Mesendoderm (in vitro differentiated cells): ENCODE measurements at regions not wholly inside any gene's neighbourhood (a gene's known extent, or its start where the extent isn't known, plus 50 kb on each side); places are given as distances from the start of the nearest gene placed in this dataset.

Source experiments
- DNase-seq: peaks from one replicate; pipeline ENCODE4 v3.0.0; 2013
- H2AK5ac ChIP-seq: 2 replicates; pipeline ENCODE4 v1.6.1; 2013; ENCODE audit warnings: low read length, inconsistent platforms
- H2BK120ac ChIP-seq: 2 replicates; pipeline ENCODE4 v1.6.1; 2013; ENCODE audit warnings: low read depth, mild to moderate bottlenecking, low read length, moderate library complexity, mixed read lengths
- H2BK15ac ChIP-seq: replicated peaks from 2 replicates; pipeline ENCODE4 v1.6.1; 2013; ENCODE audit warnings: low read depth, mild to moderate bottlenecking, moderate library complexity
- H2BK5ac ChIP-seq: 2 replicates; pipeline ENCODE4 v1.6.1; 2013; ENCODE audit warnings: low read length, inconsistent platforms
- H3K18ac ChIP-seq: 2 replicates; pipeline ENCODE4 v1.6.1; 2013; ENCODE audit warnings: mild to moderate bottlenecking, low read length, mixed read lengths
- H3K23ac ChIP-seq: one replicate; pipeline ENCODE4 v1.6.1; 2013; ENCODE audit warnings: low read length
- H3K27ac ChIP-seq: 2 replicates; pipeline ENCODE4 v1.5.1; 2013; ENCODE audit warnings: low read depth, mild to moderate bottlenecking, inconsistent platforms, low read length, moderate library complexity
- H3K27me3 ChIP-seq: 2 replicates; pipeline ENCODE4 v1.6.1; 2013; ENCODE audit warnings: low read length, control low read depth, mild to moderate bottlenecking, inconsistent platforms; ENCODE audit not compliant: insufficient read depth, poor library complexity
- H3K36me3 ChIP-seq: 2 replicates; pipeline ENCODE4 v1.6.1; 2013; ENCODE audit warnings: low read length, inconsistent platforms; ENCODE audit not compliant: control insufficient read depth, insufficient read depth
- H3K4ac ChIP-seq: one replicate; pipeline ENCODE4 v1.6.1; 2013; ENCODE audit warnings: low read depth, mild to moderate bottlenecking, low read length, moderate library complexity
- H3K4me1 ChIP-seq: 2 replicates; pipeline ENCODE4 v1.6.1; 2013; ENCODE audit warnings: low read depth, low read length, inconsistent platforms; ENCODE audit not compliant: control insufficient read depth
- H3K4me2 ChIP-seq: 2 replicates; pipeline ENCODE4 v1.6.1; 2013; ENCODE audit warnings: low read length
- H3K4me3 ChIP-seq: 2 replicates; pipeline ENCODE4 v1.5.1; 2013; ENCODE audit warnings: mild to moderate bottlenecking, low read length
- H3K56ac ChIP-seq: one replicate; pipeline ENCODE4 v1.6.1; 2013; ENCODE audit warnings: low read length
- H3K79me1 ChIP-seq: 2 replicates; pipeline ENCODE4 v1.6.1; 2013; ENCODE audit warnings: low read length, inconsistent platforms
- H3K79me2 ChIP-seq: 2 replicates; pipeline ENCODE4 v1.6.1; 2013; ENCODE audit warnings: mild to moderate bottlenecking, low read length; ENCODE audit not compliant: control insufficient read depth, insufficient read depth
- H3K9ac ChIP-seq: 2 replicates; pipeline ENCODE4 v1.6.1; 2013; ENCODE audit warnings: low read length, inconsistent platforms
- H4K5ac ChIP-seq: one replicate; pipeline ENCODE4 v1.6.1; 2013; ENCODE audit warnings: low read length
- H4K8ac ChIP-seq: one replicate; pipeline ENCODE4 v1.6.1; 2013; ENCODE audit warnings: low read depth, mild to moderate bottlenecking, control low read depth, low read length, moderate library complexity
- WGBS: extraction: QIAGEN DNeasy Blood & Tissue Kit; methylation state at CpG from one replicate; pipeline ENCODE4 v1.1.7; 2013; ENCODE audit warnings: low lambda C conversion rate, missing lambda C conversion rate; ENCODE audit not compliant: insufficient coverage; ENCODE audit errors: extremely low coverage; 5-methylcytosine and 5-hydroxymethylcytosine counted together

- Histone ChIP-seq H2AK5ac (no peak overlapping the region), H3K23ac (no peak overlapping the region), H3K36me3 (no peaks in the 10 kb centered on the region), H3K56ac (no peak overlapping the region), H3K27me3 (no peaks in the 10 kb centered on the region), H3K9ac (no peak overlapping the region), H3K4me1 (no peaks in the 10 kb centered on the region), H2BK120ac (no peak overlapping the region), H3K79me1 (no peaks in the 10 kb centered on the region), H4K8ac (no peak overlapping the region), H3K27ac (no peak overlapping the region), H3K4ac (no peak overlapping the region), H3K4me3 (no peak overlapping the region), H2BK5ac (no peak overlapping the region), H2BK15ac (no peak overlapping the region), H4K5ac (no peak overlapping the region), H3K79me2 (no peaks in the 10 kb centered on the region), H3K18ac (no peak overlapping the region), H3K4me2 (no peak overlapping the region)
- WGBS = no CpG with 5 or more reads among the region's 5 CpGs
- no peak for DNase-seq
Measured at GRCh38 chr11:45368697-45369096, 82.6 kb upstream of the SYT13 start.

- Histone ChIP-seq H3K4me1 (no peaks in the 10 kb centered on the region), H2AK5ac (no peak overlapping the region), H2BK5ac (no peak overlapping the region), H3K56ac (no peak overlapping the region), H3K9ac (no peak overlapping the region), H2BK15ac (no peak overlapping the region), H3K4ac (no peak overlapping the region), H3K4me3 (no peak overlapping the region), H3K4me2 (no peak overlapping the region), H4K8ac (no peak overlapping the region), H4K5ac (no peak overlapping the region), H3K27ac (no peak overlapping the region), H3K79me1 (no peaks in the 10 kb centered on the region), H3K27me3 (no peaks in the 10 kb centered on the region), H3K36me3 (no peaks in the 10 kb centered on the region), H3K79me2 (no peaks in the 10 kb centered on the region), H3K23ac (no peak overlapping the region), H3K18ac (no peak overlapping the region), H2BK120ac (no peak overlapping the region)
- no peak for DNase-seq
- WGBS = no CpG with 5 or more reads among the region's 7 CpGs
Measured at GRCh38 chr11:45366619-45367190, 80.6 kb upstream of the SYT13 start.

DNA sequence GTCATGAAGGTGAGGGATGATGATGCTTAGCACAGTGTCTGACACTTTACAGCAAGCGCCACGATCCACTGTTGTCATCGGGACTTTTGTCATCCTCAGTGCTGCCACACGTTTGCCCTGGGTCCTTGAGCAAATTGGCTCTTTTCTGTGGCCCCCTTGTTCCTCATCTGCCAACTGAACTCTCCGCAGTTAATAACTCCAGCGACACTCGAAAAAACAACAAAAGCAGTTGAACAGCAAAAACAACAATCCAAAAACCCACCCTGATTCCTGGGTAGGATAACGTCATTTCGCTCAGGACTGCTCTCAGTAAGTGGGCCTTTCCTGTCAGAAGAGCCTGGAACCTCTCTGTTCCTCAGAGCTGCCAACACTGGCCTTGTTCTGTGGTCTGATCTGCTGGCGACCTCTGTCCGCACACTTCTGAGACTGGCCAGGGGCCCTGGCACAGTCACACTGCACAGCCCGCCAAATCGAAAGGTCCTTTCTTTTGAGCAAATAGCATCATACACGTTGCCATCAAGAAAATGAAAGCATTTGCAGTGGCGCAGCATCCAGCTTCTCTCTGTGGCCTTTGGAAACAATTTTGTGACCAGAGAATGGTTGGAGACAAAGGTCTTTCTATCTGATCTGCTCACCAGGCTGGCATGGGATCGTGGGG, 79.9 kb upstream of the SYT13 start:
- Histone ChIP-seq H3K23ac (no peak overlapping the region), H2AK5ac (no peak overlapping the region), H3K27me3 (no peaks in the 10 kb centered on the region), H2BK120ac (no peak overlapping the region), H3K4ac (no peak overlapping the region), H3K9ac (no peak overlapping the region), H2BK5ac (no peak overlapping the region), H3K79me2 (no peaks in the 10 kb centered on the region), H3K36me3 (no peaks in the 10 kb centered on the region), H3K4me3 (no peak overlapping the region), H4K5ac (no peak overlapping the region), H3K27ac (no peak overlapping the region), H2BK15ac (no peak overlapping the region), H3K18ac (no peak overlapping the region), H3K79me1 (no peaks in the 10 kb centered on the region), H3K4me2 (no peak overlapping the region), H3K56ac (no peak overlapping the region), H4K8ac (no peak overlapping the region), H3K4me1 (no peaks in the 10 kb centered on the region)
- no CpG with 5 or more reads among the region's 16 CpGs for WGBS
- no peak for DNase-seq

DNA sequence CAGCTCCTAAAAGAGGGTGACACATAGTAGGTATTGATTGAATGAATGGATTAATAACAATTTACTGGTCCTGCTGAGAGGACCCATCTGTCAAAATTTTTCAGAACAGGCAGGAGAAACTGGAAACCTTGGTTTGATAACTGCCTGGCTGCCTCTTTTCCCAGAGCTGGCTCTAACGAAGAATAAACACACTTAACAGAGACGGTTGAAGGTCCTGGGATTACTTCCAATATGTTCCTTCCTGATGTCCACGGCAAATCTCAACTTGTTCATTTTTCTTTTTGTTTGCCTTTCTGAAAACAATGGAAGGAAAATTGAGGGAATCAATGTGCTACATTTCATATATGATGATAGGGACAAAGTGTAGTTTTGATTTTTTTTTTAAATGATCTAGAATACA, 76.5 kb upstream of the SYT13 start:
- Histone ChIP-seq H3K4me1 (no peaks in the 10 kb centered on the region), H3K4me3 (no peak overlapping the region), H3K4ac (no peak overlapping the region), H3K79me2 (no peaks in the 10 kb centered on the region), H2BK15ac (no peak overlapping the region), H4K8ac (no peak overlapping the region), H3K27ac (no peak overlapping the region), H3K9ac (no peak overlapping the region), H3K18ac (no peak overlapping the region), H3K56ac (no peak overlapping the region), H3K36me3 (no peaks in the 10 kb centered on the region), H2BK120ac (no peak overlapping the region), H2BK5ac (no peak overlapping the region), H3K4me2 (no peak overlapping the region), H2AK5ac (no peak overlapping the region), H3K23ac (no peak overlapping the region), H3K27me3 (no peaks in the 10 kb centered on the region), H3K79me1 (no peaks in the 10 kb centered on the region), H4K5ac (no peak overlapping the region)
- WGBS = no CpG with 5 or more reads among the region's 3 CpGs
- no peak for DNase-seq

DNA sequence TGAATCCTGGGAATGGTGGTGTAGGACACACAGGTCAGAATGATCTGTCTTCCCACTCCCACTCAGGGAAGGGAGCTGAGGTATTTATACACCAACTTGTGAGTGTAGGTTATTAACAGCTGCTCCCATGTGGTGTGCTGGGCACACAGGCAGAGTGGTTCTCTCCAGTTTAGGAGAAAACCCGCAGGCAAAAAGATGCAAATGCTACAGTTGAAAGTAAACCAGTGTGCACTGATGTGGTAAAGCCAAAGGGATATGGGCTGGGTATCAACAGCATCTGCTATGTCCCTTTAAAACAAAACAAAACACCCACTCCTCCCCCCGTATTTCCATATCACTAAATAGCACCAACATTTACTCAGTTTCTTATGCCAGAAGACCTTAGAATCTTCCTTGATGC, 75.4 kb upstream of the SYT13 start:
- H3K4me1 ChIP-seq = no peaks in the 10 kb centered on the region
- no peaks in the 10 kb centered on the region for H3K79me1 ChIP-seq
- no peak overlapping the region for H2AK5ac ChIP-seq
- H3K4me2 ChIP-seq = no peak overlapping the region
- no peak overlapping the region for H4K5ac ChIP-seq
- WGBS = 100% methylated on average over 1 of the region's 2 CpGs
- H3K23ac ChIP-seq = no peak overlapping the region
- H3K27me3 ChIP-seq = no peaks in the 10 kb centered on the region
- no peak overlapping the region for H2BK15ac ChIP-seq
- H2BK5ac ChIP-seq = no peak overlapping the region
- no peak for DNase-seq
- H3K4me3 ChIP-seq = no peak overlapping the region
- H3K4ac ChIP-seq = no peak overlapping the region
- no peak overlapping the region for H4K8ac ChIP-seq
- H3K79me2 ChIP-seq = no peaks in the 10 kb centered on the region
- H3K56ac ChIP-seq = no peak overlapping the region
- no peak overlapping the region for H2BK120ac ChIP-seq
- no peak overlapping the region for H3K27ac ChIP-seq
- no peak overlapping the region for H3K18ac ChIP-seq
- H3K36me3 ChIP-seq = no peaks in the 10 kb centered on the region
- no peak overlapping the region for H3K9ac ChIP-seq

GRCh38 chr11:45355706-45356041, 69.5 kb upstream of the SYT13 start:
- no peak for DNase-seq
- H3K4me3 ChIP-seq = peak overlapping the region; percentile 62
- H3K23ac ChIP-seq = no peak overlapping the region
- no peak overlapping the region for H3K27ac ChIP-seq
- no CpG with 5 or more reads among the region's 5 CpGs for WGBS
- H2AK5ac ChIP-seq = no peak overlapping the region
- H3K27me3 ChIP-seq = no peaks in the 10 kb centered on the region
- no peaks in the 10 kb centered on the region for H3K36me3 ChIP-seq
- H3K4ac ChIP-seq = no peak overlapping the region
- peak overlapping the region; percentile 73 for H3K9ac ChIP-seq
- H2BK5ac ChIP-seq = no peak overlapping the region
- peak overlapping the region; percentile 86 for H3K56ac ChIP-seq
- H4K5ac ChIP-seq = no peak overlapping the region
- H2BK120ac ChIP-seq = no peak overlapping the region
- H4K8ac ChIP-seq = no peak overlapping the region
- H3K4me1 ChIP-seq = peaks cover 4% of the 10 kb centered on the region
- H3K18ac ChIP-seq = no peak overlapping the region
- no peaks in the 10 kb centered on the region for H3K79me2 ChIP-seq
- H2BK15ac ChIP-seq = no peak overlapping the region
- no peaks in the 10 kb centered on the region for H3K79me1 ChIP-seq
- peak overlapping the region; percentile 92 for H3K4me2 ChIP-seq
